Osteocyte (in vitro differentiated cells): ENCODE measurements at regions not wholly inside any gene's neighbourhood (a gene's known extent, or its start where the extent isn't known, plus 50 kb on each side); places are given as distances from the start of the nearest gene placed in this dataset.
A peak's percentile ranks its signal among the peaks of the same experiment; 100 is the strongest.

Source experiments
- DNase-seq: peaks from one replicate; pipeline ENCODE4 v3.0.0; 2021; ENCODE audit warnings: mixed read lengths; ENCODE audit not compliant: unreplicated experiment; ENCODE audit errors: extremely low spot score
- H3K27ac Mint-ChIP-seq: one replicate; pipeline ENCODE4 v1.8.0; 2021; ENCODE audit warnings: mild to moderate bottlenecking, mixed read lengths; ENCODE audit not compliant: unreplicated experiment
- H3K27me3 Mint-ChIP-seq: one replicate; pipeline ENCODE4 v1.8.0; 2021; ENCODE audit warnings: mixed read lengths; ENCODE audit not compliant: unreplicated experiment
- H3K36me3 Mint-ChIP-seq: one replicate; pipeline ENCODE4 v1.8.0; 2021; ENCODE audit warnings: mixed read lengths; ENCODE audit not compliant: unreplicated experiment
- H3K4me1 Mint-ChIP-seq: one replicate; pipeline ENCODE4 v1.8.0; 2021; ENCODE audit warnings: mixed read lengths; ENCODE audit not compliant: unreplicated experiment
- H3K4me3 Mint-ChIP-seq: one replicate; pipeline ENCODE4 v1.8.0; 2021; ENCODE audit warnings: mild to moderate bottlenecking, moderate library complexity, mixed read lengths; ENCODE audit not compliant: unreplicated experiment
- H3K9me3 Mint-ChIP-seq: one replicate; pipeline ENCODE4 v1.8.0; 2021; ENCODE audit warnings: mixed read lengths; ENCODE audit not compliant: unreplicated experiment
- CTCF ChIP-seq: fragments of 200-600 bp; sonication (generic); IDR thresholded peaks from 2 replicates; pipeline ENCODE4 v1.5.0; 2021; ENCODE audit warnings: antibody characterized with exemption, mild to moderate bottlenecking, moderate library complexity

DNA sequence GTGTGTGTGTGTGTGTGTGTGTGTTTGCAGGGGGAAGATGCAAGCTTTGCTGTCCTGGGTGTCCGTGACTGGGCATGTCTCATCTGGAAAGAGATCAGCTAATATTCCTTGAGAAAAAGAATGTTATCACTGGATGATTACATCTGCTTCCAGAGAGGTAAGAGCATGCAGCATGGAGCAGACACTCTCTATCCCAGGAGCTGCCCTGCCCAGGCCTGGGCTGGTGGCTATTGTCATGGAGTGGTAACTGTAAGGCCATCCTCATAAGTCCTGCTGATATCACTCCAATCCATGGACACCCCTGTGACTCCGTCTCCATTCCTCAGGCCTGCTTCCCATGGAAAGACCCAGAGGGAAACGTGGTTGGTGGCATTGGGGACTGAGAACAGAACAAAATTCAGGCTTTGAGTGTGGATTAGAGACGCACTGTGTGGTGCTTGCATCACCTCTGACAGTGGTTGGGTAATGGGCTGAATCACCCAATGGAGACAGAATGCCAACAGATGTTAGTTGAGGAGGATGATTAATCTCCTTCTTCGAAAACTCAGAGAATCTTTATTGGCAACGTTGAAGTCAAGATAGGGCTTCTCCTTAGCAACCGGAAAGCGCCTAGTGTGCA, 52.0 kb upstream of the KCNIP1 start:
- Mint-ChIP-seq H3K27me3 (peaks cover 35% of the 10 kb centered on the region), H3K4me1 (no peaks in the 10 kb centered on the region), H3K36me3 (peaks cover 3% of the 10 kb centered on the region), H3K9me3 (peaks cover 5% of the 10 kb centered on the region), H3K27ac (no peak overlapping the region), H3K4me3 (no peak overlapping the region)
- TF ChIP-seq CTCF, result no peak
- DNase-seq, result peak; percentile 32

DNA sequence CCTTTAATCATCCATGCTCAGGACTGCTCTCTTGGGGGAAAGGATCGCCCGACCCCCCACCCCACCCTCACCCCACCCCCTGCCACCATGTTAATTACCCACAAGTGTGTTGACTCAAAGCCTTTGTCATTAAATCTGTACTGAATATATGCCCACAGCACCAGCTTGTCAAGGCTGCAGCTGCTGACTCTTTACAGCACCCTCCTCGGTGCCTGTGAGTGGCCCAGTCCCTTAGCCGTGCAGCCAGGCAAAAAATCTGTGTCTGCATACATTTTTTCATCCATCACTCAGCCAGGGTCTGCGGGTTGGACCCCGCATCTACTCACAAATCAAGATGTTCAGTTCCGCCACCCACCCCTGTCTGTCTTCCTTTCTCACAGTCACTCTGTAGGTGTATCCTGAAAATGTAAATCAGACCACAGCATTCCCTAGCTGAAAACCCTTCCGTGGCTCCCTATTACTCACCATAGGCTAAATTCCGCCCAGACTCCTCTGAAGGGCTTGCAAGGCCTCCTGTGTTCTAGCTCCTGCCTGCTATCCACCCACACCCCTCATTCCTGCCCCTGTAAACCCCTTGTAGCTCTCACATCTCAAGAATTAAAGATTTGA, 53.7 kb upstream of the KCNIP1 start:
- Mint-ChIP-seq H3K4me1 (no peaks in the 10 kb centered on the region), H3K9me3 (peaks cover 5% of the 10 kb centered on the region), H3K27me3 (peaks cover 29% of the 10 kb centered on the region), H3K36me3 (peaks cover 3% of the 10 kb centered on the region), H3K27ac (no peak overlapping the region), H3K4me3 (no peak overlapping the region)
- TF ChIP-seq CTCF, result no peak
- peak; percentile 46 for DNase-seq

DNA sequence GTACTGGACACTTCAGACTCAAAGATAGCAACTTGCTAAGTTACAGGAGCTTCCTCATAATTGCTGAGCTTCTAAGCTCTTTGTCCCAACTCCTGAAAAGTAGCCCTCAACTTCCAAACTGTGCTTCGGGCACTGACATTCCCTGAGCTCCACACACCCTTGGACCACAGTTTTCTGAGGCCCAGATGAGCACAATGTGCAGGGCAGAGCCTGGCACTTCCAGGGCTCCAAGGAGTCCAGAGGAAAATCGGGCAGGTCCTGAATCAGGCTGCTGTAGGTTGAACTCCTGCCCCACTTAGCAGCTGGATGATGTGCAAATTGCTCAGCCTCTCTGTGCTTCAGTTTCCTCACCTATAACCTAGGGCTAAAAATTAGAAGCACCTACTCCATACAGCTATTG, 54.6 kb upstream of the KCNIP1 start:
- Mint-ChIP-seq H3K27me3 (peaks cover 27% of the 10 kb centered on the region), H3K36me3 (peaks cover 3% of the 10 kb centered on the region), H3K4me1 (no peaks in the 10 kb centered on the region), H3K27ac (no peak overlapping the region), H3K9me3 (peaks cover 5% of the 10 kb centered on the region), H3K4me3 (no peak overlapping the region)
- DNase-seq, result peak; percentile 46
- TF ChIP-seq CTCF, result no peak

GRCh38 chr5:170448221-170448620, 55.6 kb upstream of the KCNIP1 start:
- H3K4me1 Mint-ChIP-seq, result no peaks in the 10 kb centered on the region
- peaks cover 5% of the 10 kb centered on the region for H3K9me3 Mint-ChIP-seq
- H3K36me3 Mint-ChIP-seq, result peaks cover 3% of the 10 kb centered on the region
- H3K27ac Mint-ChIP-seq, result no peak overlapping the region
- no peak overlapping the region for H3K4me3 Mint-ChIP-seq
- no peak for TF ChIP-seq CTCF
- peaks cover 16% of the 10 kb centered on the region for H3K27me3 Mint-ChIP-seq
- peak; percentile 66 for DNase-seq

DNA sequence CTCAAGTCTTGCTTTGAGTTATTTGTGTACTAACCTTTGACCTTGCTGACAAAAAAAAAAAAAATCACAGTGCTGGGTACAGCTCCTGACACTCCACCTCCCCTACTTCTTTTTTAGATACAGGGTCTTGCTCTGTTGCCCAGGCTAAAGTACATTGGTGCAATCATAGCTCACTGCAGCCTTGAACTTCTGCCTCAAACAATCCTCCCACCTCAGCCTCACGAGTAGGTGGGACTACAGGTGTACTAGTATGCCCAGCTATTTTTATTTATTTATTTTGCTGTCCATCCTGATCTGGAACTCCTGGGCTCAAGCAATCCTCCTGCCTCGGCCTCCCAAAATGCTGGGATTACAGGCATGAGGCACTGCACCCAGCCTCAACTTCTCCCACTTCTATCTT, 57.2 kb upstream of the KCNMB1 start:
- no peak overlapping the region for H3K4me3 Mint-ChIP-seq
- H3K4me1 Mint-ChIP-seq, result no peaks in the 10 kb centered on the region
- H3K27ac Mint-ChIP-seq, result no peak overlapping the region
- DNase-seq, result no peak
- peaks cover 5% of the 10 kb centered on the region for H3K9me3 Mint-ChIP-seq
- TF ChIP-seq CTCF, result no peak
- peaks cover 9% of the 10 kb centered on the region for H3K27me3 Mint-ChIP-seq
- H3K36me3 Mint-ChIP-seq, result peaks cover 3% of the 10 kb centered on the region
